ENCODE measurements at regions not wholly inside any gene's neighbourhood (a gene's known extent, or its start where the extent isn't known, plus 50 kb on each side); places are given as distances from the start of the nearest gene placed in this dataset.
A peak's percentile ranks its signal among the peaks of the same experiment; 100 is the strongest.
"Not testable (repeated sequence)": the region's sequence is repeated elsewhere in the genome, so short reads cannot be mapped to it uniquely, and the experiment has no call there.

- not testable (repeated sequence) for H3K9me3 ChIP-seq
Observed at GRCh38 chr11:3537254-3537653, 104.5 kb downstream of the ART5 start.

GRCh38 chr11:3532958-3533357 lies 108.8 kb downstream of the ART5 start:
- DNase-seq; H3K27ac ChIP-seq; intact Hi-C loops (cut with DNase I; ENCODE audit: low total_unique reads); H3K36me3 ChIP-seq; H3K4me3 ChIP-seq; H3K27me3 ChIP-seq; H3K4me1 ChIP-seq; H3K9me3 ChIP-seq: not testable (repeated sequence)

More at GRCh38 chr11:3537254-3537653, 104.5 kb downstream of the ART5 start:
- H3K27me3 ChIP-seq; H3K4me3 ChIP-seq; H3K4me1 ChIP-seq; H3K36me3 ChIP-seq; intact Hi-C loops (cut with DNase I; ENCODE audit: low total_unique reads); H3K27ac ChIP-seq; DNase-seq: not testable (repeated sequence)

- DNase-seq; H3K4me1 ChIP-seq; intact Hi-C loops (cut with DNase I; ENCODE audit: low total_unique reads); H3K4me3 ChIP-seq; H3K36me3 ChIP-seq; H3K9me3 ChIP-seq; H3K27me3 ChIP-seq; H3K27ac ChIP-seq: not testable (repeated sequence)
Observed at GRCh38 chr11:3531280-3531679, 110.5 kb downstream of the ART5 start.

- H3K36me3 ChIP-seq; H3K4me1 ChIP-seq; H3K27ac ChIP-seq; DNase-seq; H3K27me3 ChIP-seq; H3K9me3 ChIP-seq; H3K4me3 ChIP-seq; intact Hi-C loops (cut with DNase I; ENCODE audit: low total_unique reads): not testable (repeated sequence)
Observed at GRCh38 chr11:3523567-3523966, 118.2 kb downstream of the ART5 start.

GRCh38 chr11:3520905-3521304 lies 120.9 kb downstream of the ART5 start:
- H3K9me3 ChIP-seq; H3K36me3 ChIP-seq; intact Hi-C loops (cut with DNase I; ENCODE audit: low total_unique reads); H3K27ac ChIP-seq; H3K4me3 ChIP-seq; DNase-seq; H3K4me1 ChIP-seq; H3K27me3 ChIP-seq: not testable (repeated sequence)

GRCh38 chr11:3519841-3520240 lies 122.0 kb downstream of the ART5 start:
- DNase-seq; H3K9me3 ChIP-seq; H3K36me3 ChIP-seq; H3K4me1 ChIP-seq; H3K4me3 ChIP-seq; intact Hi-C loops (cut with DNase I; ENCODE audit: low total_unique reads); H3K27ac ChIP-seq; H3K27me3 ChIP-seq: not testable (repeated sequence)

GRCh38 chr11:3516934-3517567 lies 124.7 kb downstream of the ART5 start:
- H3K9me3 ChIP-seq; H3K36me3 ChIP-seq; H3K4me3 ChIP-seq; intact Hi-C loops (cut with DNase I; ENCODE audit: low total_unique reads); H3K27me3 ChIP-seq; H3K27ac ChIP-seq; DNase-seq; H3K4me1 ChIP-seq: not testable (repeated sequence)

GRCh38 chr11:3516345-3516933 lies 125.4 kb downstream of the ART5 start:
- DNase-seq; H3K4me3 ChIP-seq; H3K36me3 ChIP-seq; intact Hi-C loops (cut with DNase I; ENCODE audit: low total_unique reads); H3K4me1 ChIP-seq; H3K27me3 ChIP-seq; H3K27ac ChIP-seq; H3K9me3 ChIP-seq: not testable (repeated sequence)

GRCh38 chr11:3514635-3515424 lies 127.0 kb downstream of the ART5 start:
- H3K4me1 ChIP-seq; H3K9me3 ChIP-seq; H3K27ac ChIP-seq; H3K4me3 ChIP-seq; H3K36me3 ChIP-seq; intact Hi-C loops (cut with DNase I; ENCODE audit: low total_unique reads); DNase-seq; H3K27me3 ChIP-seq: not testable (repeated sequence)

- DNase-seq; H3K36me3 ChIP-seq; H3K9me3 ChIP-seq; H3K27me3 ChIP-seq; intact Hi-C loops (cut with DNase I; ENCODE audit: low total_unique reads); H3K4me1 ChIP-seq; H3K4me3 ChIP-seq: not testable (repeated sequence)
- peak overlapping the region; percentile 29 to 55 for H3K27ac ChIP-seq
Observed at GRCh38 chr11:3513311-3513710, 128.5 kb downstream of the ART5 start.

GRCh38 chr11:3512751-3513150 lies 129.0 kb downstream of the ART5 start:
- DNase-seq; H3K36me3 ChIP-seq; H3K9me3 ChIP-seq; H3K27me3 ChIP-seq; H3K4me1 ChIP-seq; H3K4me3 ChIP-seq; intact Hi-C loops (cut with DNase I; ENCODE audit: low total_unique reads): not testable (repeated sequence)
- peak overlapping the region; percentile 29 to 55 for H3K27ac ChIP-seq

- H3K4me3 ChIP-seq; H3K36me3 ChIP-seq; DNase-seq; intact Hi-C loops (cut with DNase I; ENCODE audit: low total_unique reads); H3K4me1 ChIP-seq; H3K9me3 ChIP-seq; H3K27me3 ChIP-seq: not testable (repeated sequence)
- H3K27ac ChIP-seq = peak overlapping the region in 1 of 2 donors; percentile 55
Observed at GRCh38 chr11:3512133-3512703, 129.6 kb downstream of the ART5 start.

GRCh38 chr11:3511416-3512132 lies 130.2 kb downstream of the ART5 start:
- intact Hi-C loops (cut with DNase I; ENCODE audit: low total_unique reads); H3K9me3 ChIP-seq; DNase-seq; H3K4me1 ChIP-seq; H3K36me3 ChIP-seq; H3K27me3 ChIP-seq; H3K4me3 ChIP-seq: not testable (repeated sequence)
- peak overlapping the region in 1 of 2 donors; percentile 38 for H3K27ac ChIP-seq

Data from uterus (tissue), 3 donors.